ENCODE measurements at regions not wholly inside any gene's neighbourhood (a gene's known extent, or its start where the extent isn't known, plus 50 kb on each side); places are given as distances from the start of the nearest gene placed in this dataset.
"Not testable (repeated sequence)": the region's sequence is repeated elsewhere in the genome, so short reads cannot be mapped to it uniquely, and the experiment has no call there.

- intact Hi-C loops (cut with DNase I): no loop called here
- DNase-seq: no peak
Measured at GRCh38 chr2:181788897-181789555, 102.5 kb upstream of the ITPRID2 start.

GRCh38 chr2:181789827-181790448 lies 101.6 kb upstream of the ITPRID2 start:
- intact Hi-C loops (cut with DNase I): no loop called here

GRCh38 chr2:181790716-181791649 lies 100.5 kb upstream of the ITPRID2 start:
- intact Hi-C loops (cut with DNase I): no loop called here
- no peak for DNase-seq

More at GRCh38 chr2:181789827-181790448, 101.6 kb upstream of the ITPRID2 start:
- no peak for DNase-seq

- no peak for DNase-seq
- intact Hi-C loops (cut with DNase I): no loop called here
Measured at GRCh38 chr2:181792906-181793305, 98.6 kb upstream of the ITPRID2 start.

- intact Hi-C loops (cut with DNase I): no loop called here
- no peak for DNase-seq
Measured at GRCh38 chr2:181798022-181798421, 93.5 kb upstream of the ITPRID2 start.

GRCh38 chr2:181802300-181802699 lies 89.2 kb upstream of the ITPRID2 start:
- intact Hi-C loops (cut with DNase I); DNase-seq: not testable (repeated sequence)

GRCh38 chr2:181803903-181804799 lies 87.4 kb upstream of the ITPRID2 start:
- peak in 1 of 10 donors; percentile 28 for DNase-seq
- intact Hi-C loops (cut with DNase I): not testable (repeated sequence)

GRCh38 chr2:181805228-181806038 lies 86.1 kb upstream of the ITPRID2 start:
- DNase-seq: no peak
- intact Hi-C loops (cut with DNase I): no loop called here

GRCh38 chr2:181806039-181806392 lies 85.5 kb upstream of the ITPRID2 start:
- intact Hi-C loops (cut with DNase I): no loop called here
- no peak for DNase-seq

GRCh38 chr2:181807526-181807925 lies 84.0 kb upstream of the ITPRID2 start:
- no peak for DNase-seq
- intact Hi-C loops (cut with DNase I): no loop called here

- intact Hi-C loops (cut with DNase I): no loop called here
- peak in 1 of 10 donors; percentile 76 for DNase-seq
Measured at GRCh38 chr2:181810823-181811695, 80.5 kb upstream of the ITPRID2 start.

GRCh38 chr2:181812106-181812743 lies 79.3 kb upstream of the ITPRID2 start:
- intact Hi-C loops (cut with DNase I): no loop called here

GRCh38 chr2:181814057-181814491 lies 77.5 kb upstream of the ITPRID2 start:
- intact Hi-C loops (cut with DNase I): no loop called here
- no peak for DNase-seq

More at GRCh38 chr2:181812106-181812743, 79.3 kb upstream of the ITPRID2 start:
- no peak for DNase-seq

- intact Hi-C loops (cut with DNase I): no loop called here
Measured at GRCh38 chr2:181817509-181817908, 74.0 kb upstream of the ITPRID2 start.

GRCh38 chr2:181818058-181818680 lies 73.4 kb upstream of the ITPRID2 start:
- intact Hi-C loops (cut with DNase I): no loop called here
- no peak for DNase-seq

More at GRCh38 chr2:181817509-181817908, 74.0 kb upstream of the ITPRID2 start:
- DNase-seq: no peak

GRCh38 chr2:181818840-181819239 lies 72.7 kb upstream of the ITPRID2 start:
- intact Hi-C loops (cut with DNase I): no loop called here
- no peak for DNase-seq

- no peak for DNase-seq
- intact Hi-C loops (cut with DNase I): no loop called here
Measured at GRCh38 chr2:181821049-181821448, 70.5 kb upstream of the ITPRID2 start.
